Omental fat pad (tissue), 3 donors: ENCODE measurements at regions not wholly inside any gene's neighbourhood (a gene's known extent, or its start where the extent isn't known, plus 50 kb on each side); places are given as distances from the start of the nearest gene placed in this dataset.

Experiments used
- ATAC-seq: fragments of 150-250 bp; one replicate; pipeline ENCODE4 v1.9.1; 2016; ENCODE audit warnings: mild to moderate bottlenecking, moderate library complexity; ENCODE audit not compliant: low FRiP score
- DNase-seq: peaks from one replicate; pipeline ENCODE4 v3.0.0-alpha.2; 2019; ENCODE audit warnings: low spot score
- CTCF ChIP-seq, 3 donors: fragments of 450-650 bp; IDR thresholded peaks; one replicate each; pipeline ENCODE4 v1.5.1; 2016 to 2017; ENCODE audit warnings: antibody characterized with exemption in 3 of 3, mild to moderate bottlenecking in 3 of 3, moderate library complexity in 2 of 3

DNA sequence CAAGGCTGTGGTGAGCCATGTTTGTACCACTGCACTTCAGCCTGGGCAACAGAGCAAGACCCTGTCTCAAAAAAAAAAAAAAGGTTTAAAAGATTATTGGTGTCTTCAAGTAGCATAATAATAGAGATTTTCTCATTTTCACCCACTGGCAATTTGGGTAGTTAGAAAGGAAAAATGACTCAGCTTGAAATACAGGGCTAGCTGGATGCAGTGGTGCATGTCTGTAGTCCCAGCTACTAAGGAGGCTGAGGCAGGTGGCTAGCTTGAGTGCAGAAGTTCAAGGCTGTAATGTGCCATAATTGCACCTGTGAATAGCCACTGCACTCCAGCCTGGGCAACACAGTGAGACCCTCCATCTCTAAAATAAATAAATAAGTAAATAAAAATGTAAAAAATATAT lies 111.1 kb downstream of the ARRDC3 start:
- no peak for ATAC-seq

DNA sequence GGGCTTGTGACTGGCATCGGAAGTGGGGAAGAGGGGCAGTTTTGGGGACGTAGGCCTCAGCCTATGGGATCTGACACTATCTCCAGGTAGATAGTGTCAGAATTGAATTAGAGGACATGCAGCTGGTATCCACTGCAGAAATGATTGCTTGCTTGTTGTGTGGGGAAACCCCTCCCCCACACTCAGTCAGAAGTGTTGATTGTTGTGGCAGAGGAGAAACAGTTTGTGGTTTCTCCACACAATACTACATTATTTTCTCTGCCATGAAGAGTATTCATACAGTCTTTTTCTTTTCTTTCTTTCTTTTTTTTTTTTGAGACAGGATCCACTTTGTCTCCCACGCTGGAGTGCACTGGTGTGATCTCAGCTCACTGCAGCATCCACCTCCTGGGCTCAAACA lies 113.9 kb downstream of the ARRDC3 start:
- DNase-seq: no peak
- no peak for ATAC-seq
- TF ChIP-seq CTCF (IDR thresholded peaks at IDR 0.05): no peak

More for the DNA sequence above, 111.1 kb downstream of the ARRDC3 start:
- no peak for TF ChIP-seq CTCF (IDR thresholded peaks at IDR 0.05)
- DNase-seq: no peak

- no peak for TF ChIP-seq CTCF (IDR thresholded peaks at IDR 0.05)
- ATAC-seq (peak; percentile 77), DNase-seq (no peak)
Observed at GRCh38 chr5:91266184-91266705, 116.9 kb downstream of the ARRDC3 start.

DNA sequence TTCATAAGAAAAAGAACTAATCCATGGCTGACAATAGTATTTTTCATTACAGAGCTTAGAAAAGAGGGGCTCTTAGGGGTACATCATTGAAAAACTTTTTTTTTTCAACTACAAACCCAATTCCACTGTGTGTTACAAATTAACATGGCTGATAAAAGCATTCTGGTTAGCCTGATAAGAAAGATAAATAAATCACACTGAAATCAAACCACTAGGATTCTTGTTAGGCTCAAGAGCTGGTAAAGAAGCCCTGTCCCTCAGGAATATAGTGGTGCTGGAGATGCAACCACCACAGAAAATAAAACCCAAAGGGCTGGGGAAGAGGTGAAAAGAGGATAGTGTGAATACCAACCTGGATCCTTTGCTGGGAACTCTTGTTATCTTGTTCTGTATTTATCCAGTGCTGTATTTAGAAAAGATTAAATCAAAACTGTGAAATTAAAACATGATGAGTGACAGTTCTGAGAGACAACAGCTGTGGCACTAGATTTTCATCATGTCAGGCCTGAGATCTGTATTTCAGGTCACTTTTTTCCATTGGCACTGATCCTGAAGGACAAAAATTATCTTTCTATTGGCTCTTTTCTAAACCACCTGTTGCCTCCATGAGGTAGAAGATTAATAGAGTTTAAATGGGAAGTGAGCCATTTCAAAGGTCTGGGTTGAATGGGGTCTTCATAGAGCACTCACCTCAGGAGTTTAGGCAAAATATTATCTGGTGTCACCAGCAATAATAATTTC lies 118.6 kb downstream of the ARRDC3 start:
- no peak for TF ChIP-seq CTCF (IDR thresholded peaks at IDR 0.05)
- ATAC-seq: no peak
- no peak for DNase-seq

- ATAC-seq: no peak
- no peak for DNase-seq
- no peak for TF ChIP-seq CTCF (IDR thresholded peaks at IDR 0.05)
Observed at GRCh38 chr5:91263898-91264297, 119.2 kb downstream of the ARRDC3 start.

GRCh38 chr5:91257301-91257700 lies 125.8 kb downstream of the ARRDC3 start:
- no peak for TF ChIP-seq CTCF (IDR thresholded peaks at IDR 0.05)
- ATAC-seq: no peak
- DNase-seq: no peak

- no peak for ATAC-seq
- no peak for DNase-seq
- TF ChIP-seq CTCF (IDR thresholded peaks at IDR 0.05): no peak
Observed at GRCh38 chr5:91256142-91256524, 127.0 kb downstream of the ARRDC3 start.
